ENCODE measurements at regions not wholly inside any gene's neighbourhood (a gene's known extent, or its start where the extent isn't known, plus 50 kb on each side); places are given as distances from the start of the nearest gene placed in this dataset.
"Not testable (repeated sequence)": the region's sequence is repeated elsewhere in the genome, so short reads cannot be mapped to it uniquely, and the experiment has no call there.

DNA sequence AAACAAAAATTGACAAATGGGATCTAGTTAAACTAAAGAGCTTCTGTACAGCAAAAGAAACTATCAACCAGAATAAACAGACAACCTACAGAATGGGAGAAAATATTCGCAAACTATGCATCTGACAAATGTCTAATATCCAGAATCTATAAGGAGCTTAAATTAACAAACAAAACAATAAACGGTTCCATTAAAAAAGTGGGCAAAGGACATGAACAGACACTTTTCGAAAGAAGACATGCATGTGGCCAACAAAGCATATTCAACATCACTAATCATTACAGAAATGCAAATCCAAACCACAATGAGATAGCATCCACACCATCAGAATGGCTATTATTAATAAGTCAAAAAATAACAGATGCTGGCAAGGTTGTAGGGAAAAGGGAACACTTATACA is 50.5 kb upstream of the MED13L start:
- DNase-seq, result not testable (repeated sequence)

GRCh38 chr12:116331876-116332275 is 54.4 kb upstream of the MED13L start:
- no peak for DNase-seq

GRCh38 chr12:116332705-116333380 is 55.4 kb upstream of the MED13L start:
- no peak for DNase-seq

- no peak for DNase-seq
These were observed 55.9 kb upstream of the MED13L start for GRCh38 chr12:116333402-116333801.

DNA sequence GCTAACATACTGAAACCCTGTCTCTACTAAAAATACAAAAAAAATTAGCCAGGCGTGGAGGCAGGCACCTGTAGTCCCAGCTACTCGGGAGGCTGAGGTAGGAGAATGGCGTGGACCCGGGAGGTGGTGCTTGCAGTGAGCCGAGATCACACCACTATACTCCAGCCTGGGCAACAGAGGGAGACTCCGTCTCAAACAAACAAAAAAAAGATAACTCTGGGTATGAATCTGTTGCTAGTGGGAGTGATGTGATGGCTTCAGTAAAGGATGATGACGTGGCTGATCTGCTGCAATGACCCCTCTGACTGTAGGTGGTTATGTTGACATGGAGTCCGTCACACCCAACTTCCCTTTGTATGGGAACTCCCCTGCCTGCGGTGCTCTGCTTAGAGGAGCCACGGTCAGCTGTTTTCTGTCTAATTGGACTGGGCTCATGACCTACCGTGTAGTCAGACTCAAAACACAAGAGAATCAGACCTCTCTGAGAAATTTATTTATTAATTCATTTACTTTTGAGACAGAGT is 59.1 kb upstream of the MED13L start:
- no peak for DNase-seq

GRCh38 chr12:116337312-116337711 is 59.8 kb upstream of the MED13L start:
- DNase-seq, result no peak

DNA sequence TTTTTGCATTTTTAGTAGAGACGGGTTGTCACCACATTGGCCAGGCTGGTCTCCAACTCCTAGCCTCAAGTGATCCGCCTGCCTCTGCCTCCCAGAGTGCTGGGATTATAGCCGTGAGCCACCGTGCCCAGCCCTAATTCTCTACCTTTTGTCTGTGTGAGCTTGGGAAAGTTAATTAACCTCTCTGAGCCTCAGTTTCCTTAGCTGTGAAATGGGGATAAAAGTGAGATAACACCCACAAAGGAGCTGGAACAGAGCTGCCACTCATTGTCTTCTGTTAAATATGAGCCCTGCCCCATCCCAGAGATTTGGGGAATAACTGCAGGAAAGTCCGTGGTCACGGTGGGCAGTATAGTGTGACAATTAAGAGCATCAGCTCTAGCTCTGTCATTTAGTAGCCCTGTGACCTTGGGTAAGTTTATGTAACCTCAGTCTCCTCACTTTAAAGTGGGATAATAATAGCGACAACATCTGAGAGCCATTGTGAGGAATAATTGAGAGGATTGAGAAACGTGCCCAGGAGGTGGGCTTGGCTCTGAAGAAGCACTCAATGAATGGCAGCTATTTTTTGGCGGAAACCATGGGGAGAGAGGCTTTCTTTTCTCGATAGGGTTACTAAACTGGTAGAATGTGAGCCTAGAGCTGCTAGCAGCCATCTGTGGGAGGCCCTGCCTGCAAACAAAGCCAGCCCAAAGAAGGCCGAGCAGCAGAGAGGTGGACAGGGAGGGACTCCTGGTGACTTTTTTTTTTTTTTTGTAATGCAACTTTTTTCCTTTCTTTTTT is 60.8 kb upstream of the MED13L start:
- no peak for DNase-seq

- DNase-seq, result no peak
These were observed 61.6 kb upstream of the MED13L start for GRCh38 chr12:116339062-116339461.

- DNase-seq, result no peak
These were observed 62.4 kb upstream of the MED13L start for GRCh38 chr12:116339800-116340371.

DNA sequence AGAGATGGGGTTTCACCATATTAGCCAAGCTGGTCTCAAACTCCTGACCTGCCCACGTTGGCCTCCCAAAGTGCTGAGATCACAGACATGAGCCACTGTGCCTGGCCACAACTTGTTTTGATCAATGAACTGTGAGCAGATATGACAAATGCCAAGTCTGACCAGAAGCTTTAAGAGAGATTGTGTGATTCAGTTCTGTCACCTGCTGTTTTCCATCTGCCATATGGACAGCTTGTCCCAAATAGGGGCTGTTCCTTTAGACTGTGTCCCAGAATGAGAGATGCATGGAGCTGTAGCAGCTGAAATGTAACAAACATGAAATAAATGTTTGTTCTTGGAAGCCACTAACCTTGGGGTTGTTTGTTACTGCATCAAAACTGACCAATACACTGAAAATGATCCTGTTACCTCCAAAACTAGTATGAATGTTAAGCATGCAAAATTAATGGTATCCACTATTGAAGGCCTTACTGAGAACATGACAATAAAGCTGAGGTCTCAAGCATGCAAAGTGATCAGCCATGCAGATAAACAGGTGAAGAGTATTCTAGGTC is 65.9 kb upstream of the MED13L start:
- no peak for DNase-seq

- DNase-seq, result no peak
These were observed 68.7 kb upstream of the MED13L start for GRCh38 chr12:116346222-116346621.

GRCh38 chr12:116346741-116347140 is 69.2 kb upstream of the MED13L start:
- no peak for DNase-seq

DNA sequence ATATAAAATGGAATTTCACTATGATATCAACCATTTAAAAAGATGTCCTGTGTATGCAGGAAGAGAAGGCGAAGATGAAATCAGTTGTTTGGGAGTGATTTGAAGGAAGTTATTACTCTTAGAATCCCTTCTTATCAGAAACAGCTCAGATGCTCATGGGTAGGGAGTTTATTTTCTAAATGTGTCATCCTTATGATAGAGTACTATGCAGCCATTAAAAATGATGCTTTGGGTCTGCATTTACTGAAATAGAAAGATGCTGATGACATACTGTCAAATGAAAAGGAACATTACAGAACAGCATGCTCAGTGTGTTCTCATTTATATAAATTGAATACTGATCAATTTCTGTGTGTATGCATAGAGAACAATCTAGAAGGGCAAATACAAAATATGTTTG is 69.8 kb upstream of the MED13L start:
- DNase-seq, result no peak

- no peak for DNase-seq
These were observed 74.9 kb upstream of the MED13L start for GRCh38 chr12:116352315-116352835.

DNA sequence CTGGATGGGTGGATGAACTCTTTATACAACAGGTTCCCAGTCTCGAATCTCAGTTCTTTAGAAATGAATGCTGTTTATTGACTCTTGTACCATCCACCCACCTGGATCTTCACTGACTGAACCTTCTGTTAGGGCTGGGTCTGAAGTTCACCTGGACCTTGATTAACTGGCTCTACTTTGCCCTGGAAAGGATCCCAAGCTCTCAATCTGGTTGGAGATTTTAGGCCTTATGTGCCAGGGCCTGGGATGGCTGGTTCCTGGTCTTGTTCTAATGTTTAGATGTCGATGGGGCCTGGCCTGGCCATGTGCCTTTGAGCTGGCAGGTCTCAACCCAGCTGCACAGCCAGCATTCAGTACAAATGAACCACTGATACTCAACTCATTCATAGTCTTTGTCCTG is 76.5 kb upstream of the MED13L start:
- no peak for DNase-seq

GRCh38 chr12:116354534-116354933 is 77.0 kb upstream of the MED13L start:
- no peak for DNase-seq

- DNase-seq, result no peak
These were observed 77.7 kb upstream of the MED13L start for GRCh38 chr12:116354950-116355783.

DNA sequence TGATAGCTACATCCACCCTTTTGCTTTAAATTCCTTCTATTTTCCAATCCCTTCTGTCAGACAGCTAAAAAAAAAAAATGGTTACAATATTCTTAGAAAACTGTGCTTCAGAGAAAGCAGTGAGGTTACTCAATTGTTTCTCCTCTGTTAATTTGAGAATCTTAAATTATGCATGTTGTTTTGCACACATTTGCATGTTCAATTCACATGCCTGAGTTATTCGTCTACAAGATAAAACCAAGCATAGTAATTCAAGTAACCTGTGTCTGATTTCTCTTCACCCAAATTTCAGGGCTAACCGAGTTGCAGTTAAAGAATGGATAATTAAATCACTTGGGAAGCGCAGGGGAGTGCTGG is 81.0 kb upstream of the MED13L start:
- DNase-seq, result no peak

DNA sequence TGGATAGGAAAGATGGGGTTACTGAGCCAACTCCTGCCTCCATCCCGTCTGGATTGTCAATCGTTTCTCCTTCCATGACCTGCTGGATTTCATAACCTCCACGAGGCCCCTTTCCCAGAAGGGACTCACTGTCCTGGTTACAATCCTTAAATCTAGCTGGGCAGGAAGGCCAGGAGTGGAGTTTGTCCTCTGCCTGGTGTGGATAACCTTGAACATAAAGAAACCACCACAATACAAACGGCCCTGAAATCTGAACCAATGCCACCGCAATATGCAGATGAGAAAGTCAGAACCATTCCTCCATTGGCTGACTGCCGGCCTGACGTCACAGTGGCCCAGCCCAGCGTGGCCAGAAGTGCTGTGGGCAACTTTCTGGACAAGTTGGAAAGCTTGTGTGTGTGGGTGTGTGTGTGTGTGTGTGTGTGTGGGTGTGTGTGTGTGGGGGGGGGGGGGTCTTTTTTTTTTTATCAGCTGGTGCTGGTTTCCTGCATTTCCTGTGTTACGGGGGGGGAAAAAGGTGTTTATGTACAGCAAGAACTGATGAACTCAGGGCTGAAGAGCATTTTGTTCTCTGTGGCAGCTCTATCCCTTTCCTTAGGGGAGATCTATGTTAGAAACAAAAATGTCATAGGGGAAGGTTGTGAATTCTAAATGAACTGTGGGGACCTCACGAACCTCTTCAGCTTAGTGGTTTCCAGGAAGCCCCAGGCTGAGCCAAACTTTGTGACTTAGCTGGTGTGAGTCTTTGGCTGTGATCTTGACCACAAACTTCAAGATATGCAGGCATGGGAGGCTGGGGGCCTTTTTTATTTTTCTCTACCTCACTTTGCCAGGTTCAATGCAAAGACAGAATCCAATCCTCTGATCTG is 81.6 kb upstream of the MED13L start:
- DNase-seq, result no peak

DNA sequence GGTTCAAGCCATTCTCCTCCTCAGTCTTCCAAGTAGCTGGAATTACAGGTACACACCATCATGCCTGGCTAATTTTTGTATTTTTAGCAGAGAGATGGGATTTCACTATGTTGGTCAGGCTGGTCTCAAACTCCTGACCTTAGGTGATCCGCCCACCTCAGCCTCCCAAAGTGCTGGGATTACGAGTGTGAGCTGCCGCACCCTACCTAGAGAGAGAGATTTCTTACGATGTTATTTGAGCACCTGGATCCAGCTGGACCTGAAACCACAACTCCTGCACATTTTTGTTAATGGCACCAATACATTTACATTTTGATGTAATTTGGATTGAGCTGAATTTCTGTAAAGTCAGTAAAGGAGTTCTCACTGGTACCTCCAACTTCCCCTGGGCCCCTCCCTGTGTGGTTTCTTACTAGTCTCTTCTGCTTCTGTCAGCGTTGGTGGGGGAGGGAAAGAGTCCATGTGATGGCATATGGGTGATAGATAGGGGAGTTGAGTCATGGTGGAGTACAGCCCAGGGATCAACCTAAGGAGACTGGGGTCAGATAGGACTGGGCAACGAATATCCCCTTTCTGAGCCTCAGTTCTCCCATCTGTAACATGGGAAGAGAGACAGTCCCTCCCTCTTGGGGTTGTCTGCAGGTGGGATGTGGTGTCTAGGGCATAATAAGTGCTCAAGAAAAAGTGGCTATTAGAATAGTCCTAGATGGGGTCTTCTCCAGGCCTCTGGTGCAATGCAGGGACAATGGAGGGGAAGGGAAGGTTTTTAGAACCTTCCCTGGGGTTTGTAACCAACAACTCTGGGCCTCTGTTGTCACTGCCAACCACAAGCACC is 83.3 kb upstream of the MED13L start:
- DNase-seq, result no peak

Data from NK-92 treated with Interleukin-12 subunit alpha and Interleukin-12 subunit beta, amount 100 ng/mL, for 24 hours (cell line).